ENCODE measurements at regions not wholly inside any gene's neighbourhood (a gene's known extent, or its start where the extent isn't known, plus 50 kb on each side); places are given as distances from the start of the nearest gene placed in this dataset.

GRCh38 chr6:23343610-23344306 lies 774.4 kb downstream of the HDGFL1 start:
- H3K9me2 ChIP-seq (replicated peaks; ENCODE audit: control insufficient read depth, low read length): no peaks in the 10 kb centered on the region
- no peaks in the 10 kb centered on the region for H4K20me1 ChIP-seq (ENCODE audit: control insufficient read depth, insufficient read depth, low read depth, low read length)
- H3K27me3 ChIP-seq (ENCODE audit: control insufficient read depth, low read length): no peaks in the 10 kb centered on the region
- H3K27ac ChIP-seq (ENCODE audit: low read depth, low read length): no peak overlapping the region
- no peaks in the 10 kb centered on the region for H3K4me1 ChIP-seq (ENCODE audit: control insufficient read depth, low read length)
- no peak overlapping the region for H3K4me3 ChIP-seq (ENCODE audit: low read length)
- TF ChIP-seq EZH2phosphoT487 (IDR thresholded peaks at IDR 0.05; ENCODE audit: borderline replicate concordance, low read length) (no peak), CTCF (IDR thresholded peaks at IDR 0.05; ENCODE audit: low read depth, low read length, poor library complexity, severe bottlenecking) (no peak)
- H3K79me2 ChIP-seq (ENCODE audit: control insufficient read depth, low read length): no peaks in the 10 kb centered on the region
- no peaks in the 10 kb centered on the region for H3K9me3 ChIP-seq (ENCODE audit: control insufficient read depth, insufficient read depth, low read length)
- H3K4me2 ChIP-seq (ENCODE audit: low read length): no peak overlapping the region
- H3F3A ChIP-seq (ENCODE audit: control insufficient read depth, insufficient read depth): no peaks in the 10 kb centered on the region
- H3K36me3 ChIP-seq (ENCODE audit: control insufficient read depth, low read length): no peaks in the 10 kb centered on the region

- Histone ChIP-seq H3K27me3 (ENCODE audit: control insufficient read depth, low read length) (no peaks in the 10 kb centered on the region), H3K9me2 (replicated peaks; ENCODE audit: control insufficient read depth, low read length) (no peaks in the 10 kb centered on the region), H3K4me1 (ENCODE audit: control insufficient read depth, low read length) (no peaks in the 10 kb centered on the region), H3K9me3 (ENCODE audit: control insufficient read depth, insufficient read depth, low read length) (no peaks in the 10 kb centered on the region), H3K79me2 (ENCODE audit: control insufficient read depth, low read length) (no peaks in the 10 kb centered on the region), H3K4me2 (ENCODE audit: low read length) (no peak overlapping the region), H3F3A (ENCODE audit: control insufficient read depth, insufficient read depth) (no peaks in the 10 kb centered on the region), H3K36me3 (ENCODE audit: control insufficient read depth, low read length) (no peaks in the 10 kb centered on the region), H3K4me3 (ENCODE audit: low read length) (no peak overlapping the region), H3K27ac (ENCODE audit: low read depth, low read length) (no peak overlapping the region), H4K20me1 (ENCODE audit: control insufficient read depth, insufficient read depth, low read depth, low read length) (no peaks in the 10 kb centered on the region)
- no peak for TF ChIP-seq EZH2phosphoT487 (IDR thresholded peaks at IDR 0.05; ENCODE audit: borderline replicate concordance, low read length)
- no peak for TF ChIP-seq CTCF (IDR thresholded peaks at IDR 0.05; ENCODE audit: low read depth, low read length, poor library complexity, severe bottlenecking)
Observed at GRCh38 chr6:23348185-23348584, 777.8 kb upstream of the NRSN1 start.

GRCh38 chr6:23349521-23350147 lies 776.4 kb upstream of the NRSN1 start:
- Histone ChIP-seq H4K20me1 (ENCODE audit: control insufficient read depth, insufficient read depth, low read depth, low read length) (no peaks in the 10 kb centered on the region), H3K9me2 (replicated peaks; ENCODE audit: control insufficient read depth, low read length) (no peaks in the 10 kb centered on the region), H3K4me3 (ENCODE audit: low read length) (no peak overlapping the region), H3F3A (ENCODE audit: control insufficient read depth, insufficient read depth) (no peaks in the 10 kb centered on the region), H3K9me3 (ENCODE audit: control insufficient read depth, insufficient read depth, low read length) (no peaks in the 10 kb centered on the region), H3K79me2 (ENCODE audit: control insufficient read depth, low read length) (no peaks in the 10 kb centered on the region), H3K27me3 (ENCODE audit: control insufficient read depth, low read length) (no peaks in the 10 kb centered on the region), H3K4me1 (ENCODE audit: control insufficient read depth, low read length) (no peaks in the 10 kb centered on the region), H3K27ac (ENCODE audit: low read depth, low read length) (no peak overlapping the region), H3K36me3 (ENCODE audit: control insufficient read depth, low read length) (no peaks in the 10 kb centered on the region), H3K4me2 (ENCODE audit: low read length) (no peak overlapping the region)
- no peak for TF ChIP-seq CTCF (IDR thresholded peaks at IDR 0.05; ENCODE audit: low read depth, low read length, poor library complexity, severe bottlenecking)
- TF ChIP-seq EZH2phosphoT487 (IDR thresholded peaks at IDR 0.05; ENCODE audit: borderline replicate concordance, low read length): no peak

All from DOHH2 (cell line).